ENCODE measurements at regions not wholly inside any gene's neighbourhood (a gene's known extent, or its start where the extent isn't known, plus 50 kb on each side); places are given as distances from the start of the nearest gene placed in this dataset.

DNA sequence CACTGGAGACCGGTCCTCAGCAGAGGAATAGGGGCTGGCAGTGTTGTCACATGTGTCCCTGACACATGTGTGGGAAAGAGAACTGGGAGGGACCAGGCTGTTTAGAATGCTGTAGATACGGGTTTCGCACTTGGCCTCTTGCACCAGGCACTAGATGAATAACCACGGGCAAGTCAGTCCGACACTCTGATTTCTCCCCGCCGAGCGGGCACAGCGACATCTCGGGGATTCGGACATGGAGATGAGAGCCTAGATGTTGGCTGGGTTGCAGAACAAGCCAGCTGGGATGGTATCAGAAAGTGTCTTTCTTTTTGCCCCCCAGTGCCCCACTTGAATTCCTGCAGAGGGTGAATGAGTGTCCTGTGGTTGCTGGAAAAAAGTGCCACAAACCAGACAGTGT is 80.6 kb upstream of the SLC22A11 start:
- no peak for TF ChIP-seq POLR2A (IDR thresholded peaks at IDR 0.05)
- TF ChIP-seq CTCF (IDR thresholded peaks at IDR 0.05): no peak
